ENCODE measurements at regions not wholly inside any gene's neighbourhood (a gene's known extent, or its start where the extent isn't known, plus 50 kb on each side); places are given as distances from the start of the nearest gene placed in this dataset.
"Not testable (repeated sequence)": the region's sequence is repeated elsewhere in the genome, so short reads cannot be mapped to it uniquely, and the experiment has no call there.

GRCh38 chr9:129556491-129557191 is 64.3 kb downstream of the C9orf50 start:
- TF ChIP-seq, protein P1, sequence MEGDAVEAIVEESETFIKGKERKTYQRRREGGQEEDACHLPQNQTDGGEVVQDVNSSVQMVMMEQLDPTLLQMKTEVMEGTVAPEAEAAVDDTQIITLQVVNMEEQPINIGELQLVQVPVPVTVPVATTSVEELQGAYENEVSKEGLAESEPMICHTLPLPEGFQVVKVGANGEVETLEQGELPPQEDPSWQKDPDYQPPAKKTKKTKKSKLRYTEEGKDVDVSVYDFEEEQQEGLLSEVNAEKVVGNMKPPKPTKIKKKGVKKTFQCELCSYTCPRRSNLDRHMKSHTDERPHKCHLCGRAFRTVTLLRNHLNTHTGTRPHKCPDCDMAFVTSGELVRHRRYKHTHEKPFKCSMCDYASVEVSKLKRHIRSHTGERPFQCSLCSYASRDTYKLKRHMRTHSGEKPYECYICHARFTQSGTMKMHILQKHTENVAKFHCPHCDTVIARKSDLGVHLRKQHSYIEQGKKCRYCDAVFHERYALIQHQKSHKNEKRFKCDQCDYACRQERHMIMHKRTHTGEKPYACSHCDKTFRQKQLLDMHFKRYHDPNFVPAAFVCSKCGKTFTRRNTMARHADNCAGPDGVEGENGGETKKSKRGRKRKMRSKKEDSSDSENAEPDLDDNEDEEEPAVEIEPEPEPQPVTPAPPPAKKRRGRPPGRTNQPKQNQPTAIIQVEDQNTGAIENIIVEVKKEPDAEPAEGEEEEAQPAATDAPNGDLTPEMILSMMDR (IDR thresholded peaks at IDR 0.05; ENCODE audit: low read depth, low read length, missing control alignments): no peak
- H3K4me3 ChIP-seq (replicated peaks; ENCODE audit: low read depth, low read length): no peak overlapping the region
- no peak for DNase-seq (ENCODE audit: extremely low read depth, low read depth)

- H3K4me3 ChIP-seq (replicated peaks; ENCODE audit: low read depth, low read length): no peak overlapping the region
- no peak for DNase-seq (ENCODE audit: extremely low read depth, low read depth)
- TF ChIP-seq, protein P1 (IDR thresholded peaks at IDR 0.05; ENCODE audit: low read depth, low read length, missing control alignments): no peak
These were observed 65.2 kb downstream of the C9orf50 start for GRCh38 chr9:129555512-129556215.

DNA sequence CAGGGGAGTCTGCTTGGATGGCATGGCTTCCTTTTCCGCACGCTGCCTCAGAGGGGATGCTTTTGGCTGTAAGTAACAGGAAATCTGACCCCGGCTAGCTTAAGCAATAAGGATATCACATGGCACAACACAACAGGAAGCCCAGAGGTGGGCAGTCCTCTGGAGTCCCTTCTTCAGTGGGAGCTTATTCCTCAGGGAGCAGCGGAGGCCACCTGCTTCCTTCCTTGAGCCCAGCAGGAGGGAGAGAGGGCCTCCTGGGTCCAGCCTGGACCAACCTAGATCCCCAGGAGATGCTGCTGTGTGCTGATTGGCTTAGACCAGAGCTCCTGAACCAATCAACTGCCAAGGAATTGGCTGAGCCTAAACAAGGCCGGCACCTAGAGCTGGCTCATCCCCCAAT is 66.3 kb downstream of the C9orf50 start:
- no peak overlapping the region for H3K4me3 ChIP-seq (replicated peaks; ENCODE audit: low read depth, low read length)
- TF ChIP-seq, protein P1 (IDR thresholded peaks at IDR 0.05; ENCODE audit: low read depth, low read length, missing control alignments): no peak
- no peak for DNase-seq (ENCODE audit: extremely low read depth, low read depth)

- TF ChIP-seq, protein P1 (IDR thresholded peaks at IDR 0.05; ENCODE audit: low read depth, low read length, missing control alignments): no peak
- no peak for DNase-seq (ENCODE audit: extremely low read depth, low read depth)
- H3K4me3 ChIP-seq (replicated peaks; ENCODE audit: low read depth, low read length): no peak overlapping the region
These were observed 67.6 kb downstream of the C9orf50 start for GRCh38 chr9:129553277-129553676.

DNA sequence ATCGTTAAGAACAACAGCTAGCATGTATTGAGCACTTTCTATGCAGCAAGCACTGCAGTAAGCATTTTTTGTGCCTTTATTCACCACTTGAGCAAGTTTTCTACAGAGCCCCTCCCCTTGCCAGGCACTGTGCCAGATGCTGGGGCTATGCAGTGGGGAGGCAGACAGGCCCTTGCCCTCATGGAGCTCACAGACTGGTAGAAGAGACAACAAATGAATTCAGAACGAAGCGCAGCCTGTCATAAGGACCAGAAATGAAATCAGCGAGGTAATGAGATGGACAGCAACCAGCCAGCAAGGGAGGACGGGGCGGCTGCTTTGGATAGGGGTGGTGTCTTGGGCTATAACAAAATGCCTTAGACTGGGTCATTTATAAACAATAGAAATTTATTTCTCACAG is 68.8 kb downstream of the C9orf50 start:
- DNase-seq (ENCODE audit: extremely low read depth, low read depth): no peak
- H3K4me3 ChIP-seq (replicated peaks; ENCODE audit: low read depth, low read length): no peak overlapping the region
- TF ChIP-seq, protein P1 (IDR thresholded peaks at IDR 0.05; ENCODE audit: low read depth, low read length, missing control alignments): no peak

- DNase-seq (ENCODE audit: extremely low read depth, low read depth): no peak
- TF ChIP-seq, protein P1 (IDR thresholded peaks at IDR 0.05; ENCODE audit: low read depth, low read length, missing control alignments): no peak
- no peak overlapping the region for H3K4me3 ChIP-seq (replicated peaks; ENCODE audit: low read depth, low read length)
These were observed 69.4 kb downstream of the C9orf50 start for GRCh38 chr9:129551393-129551973.

GRCh38 chr9:129550977-129551376 is 69.9 kb downstream of the C9orf50 start:
- DNase-seq (ENCODE audit: extremely low read depth, low read depth); H3K4me3 ChIP-seq (replicated peaks; ENCODE audit: low read depth, low read length): not testable (repeated sequence)

All from HFF-Myc (cell line).